ENCODE measurements at regions not wholly inside any gene's neighbourhood (a gene's known extent, or its start where the extent isn't known, plus 50 kb on each side); places are given as distances from the start of the nearest gene placed in this dataset.
"Not testable (repeated sequence)": the region's sequence is repeated elsewhere in the genome, so short reads cannot be mapped to it uniquely, and the experiment has no call there.

DNA sequence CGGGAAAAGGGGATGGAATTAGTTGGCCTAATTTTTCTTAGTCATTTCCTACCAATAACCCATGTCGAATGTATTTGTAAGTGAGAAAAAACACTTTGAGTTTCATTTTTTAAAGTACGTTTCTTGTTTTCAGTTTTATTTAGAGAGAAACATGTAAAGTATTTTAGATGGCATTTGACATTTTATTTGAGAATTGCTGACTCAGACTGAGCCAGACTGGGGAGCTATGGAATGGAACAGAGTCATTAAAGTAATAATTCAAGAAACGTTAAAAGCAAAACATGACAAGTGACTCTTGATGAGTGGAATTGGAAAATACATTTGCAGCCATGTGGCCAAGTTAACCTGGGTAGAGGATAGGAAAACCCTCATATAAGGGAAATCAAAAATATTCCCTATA lies 286.1 kb upstream of the NPSR1 start:
- Histone ChIP-seq H3K4me3 (no peak overlapping the region), H3K27ac (no peak overlapping the region)

DNA sequence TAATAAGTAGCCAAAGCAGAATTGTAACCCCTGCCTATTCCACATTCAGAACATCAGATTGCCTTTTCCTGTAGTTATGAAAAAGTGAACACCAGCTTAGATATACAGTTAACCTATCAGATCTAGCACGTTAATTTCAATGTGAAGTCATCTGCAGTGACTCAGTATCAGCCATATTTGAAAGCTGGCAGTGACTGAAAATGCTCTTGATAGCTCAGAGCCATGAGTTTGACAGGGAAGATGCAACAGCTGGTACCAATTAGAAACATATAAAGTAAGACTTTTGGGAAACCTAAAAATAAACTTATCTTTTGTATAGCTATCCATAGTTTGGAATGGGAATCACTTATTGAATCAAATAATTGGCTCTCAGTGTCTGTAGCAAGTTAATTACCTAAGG lies 284.1 kb upstream of the NPSR1 start:
- no peak overlapping the region for H3K27ac ChIP-seq
- H3K4me3 ChIP-seq, result no peak overlapping the region

DNA sequence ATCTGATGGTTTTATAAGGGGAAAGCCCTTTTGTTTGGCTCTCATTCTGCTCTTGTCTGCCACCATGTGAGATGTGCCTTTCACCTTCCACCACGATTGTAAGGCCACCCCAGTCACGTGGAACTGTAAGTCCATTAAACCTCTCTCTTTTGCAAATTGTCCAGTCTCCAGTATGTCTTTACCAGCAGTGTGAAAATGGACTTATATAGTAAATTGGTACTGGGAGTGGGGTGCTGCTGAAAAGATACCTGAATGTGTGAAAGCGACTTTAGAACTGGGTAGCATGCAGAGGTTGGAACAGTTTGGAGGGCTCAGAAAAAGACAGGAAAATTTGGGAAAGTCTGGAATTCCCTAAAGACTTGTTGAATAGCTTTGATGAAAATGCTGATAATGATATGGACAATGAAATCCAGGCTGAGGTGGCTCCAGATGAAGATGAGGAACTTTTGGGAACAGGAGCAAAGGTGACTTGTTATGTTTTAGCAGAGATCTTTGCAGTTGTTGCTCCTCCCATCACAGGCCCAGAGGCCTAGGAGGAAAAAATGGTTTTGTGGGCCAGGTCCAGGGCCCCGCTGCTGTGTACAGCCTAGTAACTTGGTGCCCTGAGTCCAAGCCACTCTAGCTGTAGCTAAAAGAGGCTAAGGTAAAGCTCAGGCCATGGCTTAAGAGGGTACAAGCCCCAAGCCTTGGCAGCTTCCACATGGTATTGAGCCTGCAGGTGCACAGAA lies 275.7 kb upstream of the NPSR1 start:
- H3K4me3 ChIP-seq, result no peak overlapping the region

DNA sequence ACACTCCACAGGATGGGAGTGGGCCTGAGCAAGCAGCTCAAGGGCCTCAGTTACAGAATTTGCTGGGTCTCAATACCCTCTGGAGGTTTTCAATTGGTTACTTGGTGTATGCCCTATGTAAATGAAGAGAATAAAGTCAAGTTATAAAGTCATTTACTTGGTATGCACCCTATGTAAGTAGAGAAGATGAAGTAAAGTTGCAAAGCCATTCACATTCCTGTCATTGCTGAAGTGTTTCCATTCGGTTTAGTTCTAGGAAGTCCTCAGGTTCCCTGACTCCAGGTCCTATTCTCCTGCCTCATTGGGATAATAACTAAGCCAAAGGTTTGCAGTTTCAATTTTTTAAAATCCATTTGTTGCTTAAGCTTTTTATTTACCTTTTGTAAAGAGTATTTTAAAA lies 272.6 kb upstream of the NPSR1 start:
- Histone ChIP-seq H3K4me3 (no peak overlapping the region), H3K27ac (no peak overlapping the region)

More for the DNA sequence above, 275.7 kb upstream of the NPSR1 start:
- no peak overlapping the region for H3K27ac ChIP-seq

DNA sequence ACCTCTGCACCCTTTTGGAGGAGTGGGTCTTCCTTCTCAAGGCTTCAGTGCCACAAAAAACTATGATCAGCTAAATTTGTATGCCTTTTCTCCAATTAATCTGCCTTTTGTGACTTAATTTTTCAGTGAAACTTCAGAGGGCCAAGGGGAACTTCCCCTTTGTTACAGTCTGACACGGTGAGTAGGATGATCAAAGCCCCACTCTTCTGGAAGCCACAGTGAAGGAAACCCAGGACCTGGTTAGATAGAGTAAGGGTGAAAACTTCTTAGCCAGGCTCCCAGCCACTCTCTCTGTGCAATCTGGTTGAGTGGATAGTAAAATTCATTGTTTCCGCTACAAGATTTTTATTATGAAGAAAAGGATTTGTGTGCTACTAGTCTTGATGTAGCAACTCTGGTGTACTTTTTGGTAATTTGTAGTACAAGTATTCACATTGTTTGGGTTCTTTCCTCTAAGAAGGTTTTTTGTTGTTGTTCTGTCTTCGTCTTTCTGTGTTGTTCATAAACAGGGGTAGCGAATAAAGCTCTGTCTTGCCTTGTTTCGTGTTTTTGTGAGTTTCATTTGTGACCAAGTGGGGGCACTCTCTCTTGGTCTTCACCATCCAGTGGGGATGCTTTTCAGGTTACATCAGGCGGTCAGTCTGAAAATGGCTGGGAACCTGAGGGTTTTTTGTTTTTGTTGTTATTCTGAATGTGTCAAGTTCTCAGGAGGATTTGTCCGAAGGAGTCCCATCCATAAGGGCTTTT lies 268.5 kb upstream of the NPSR1 start:
- H3K4me3 ChIP-seq, result no peak overlapping the region

DNA sequence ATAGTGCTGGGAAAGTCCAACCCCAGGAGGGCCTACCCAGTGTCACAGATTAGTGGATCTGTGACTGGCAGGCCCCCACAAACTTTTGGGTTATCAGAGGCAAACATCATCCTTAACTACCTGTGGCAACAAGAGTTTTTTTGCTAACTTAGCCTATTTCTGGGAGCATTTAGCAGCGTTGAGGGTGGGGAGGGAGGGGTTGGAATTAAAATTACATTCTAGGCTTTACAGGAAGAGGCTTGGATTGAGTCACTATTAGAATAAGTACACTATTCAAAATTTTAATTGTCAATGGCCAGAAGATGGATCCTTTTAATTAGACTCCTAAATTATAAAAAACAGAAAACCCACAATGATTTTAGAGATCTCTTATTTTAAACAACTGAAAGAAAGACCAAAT lies 267.9 kb upstream of the NPSR1 start:
- no peak overlapping the region for H3K27ac ChIP-seq

More for the DNA sequence above, 268.5 kb upstream of the NPSR1 start:
- no peak overlapping the region for H3K27ac ChIP-seq

DNA sequence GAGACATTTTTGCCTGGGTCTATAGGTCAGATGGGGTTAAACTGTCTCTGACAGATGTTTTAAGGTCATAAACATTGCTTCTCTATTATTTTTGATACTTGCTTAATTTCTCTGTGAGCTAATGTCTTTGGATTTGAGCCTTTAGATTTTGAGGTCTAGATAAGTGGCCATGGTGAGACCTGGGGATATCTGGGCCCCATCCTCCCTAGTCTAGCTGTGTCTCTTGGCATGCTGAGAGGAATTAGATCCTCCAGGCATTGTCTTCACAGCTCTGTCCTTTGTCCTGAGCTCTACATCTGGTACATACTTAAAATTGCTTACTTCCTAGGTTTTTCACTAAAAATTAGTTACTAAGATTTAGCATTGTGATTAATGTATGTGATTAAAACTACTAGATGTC lies 265.0 kb upstream of the NPSR1 start:
- H3K4me3 ChIP-seq, result no peak overlapping the region

More for the DNA sequence above, 267.9 kb upstream of the NPSR1 start:
- no peak overlapping the region for H3K4me3 ChIP-seq

DNA sequence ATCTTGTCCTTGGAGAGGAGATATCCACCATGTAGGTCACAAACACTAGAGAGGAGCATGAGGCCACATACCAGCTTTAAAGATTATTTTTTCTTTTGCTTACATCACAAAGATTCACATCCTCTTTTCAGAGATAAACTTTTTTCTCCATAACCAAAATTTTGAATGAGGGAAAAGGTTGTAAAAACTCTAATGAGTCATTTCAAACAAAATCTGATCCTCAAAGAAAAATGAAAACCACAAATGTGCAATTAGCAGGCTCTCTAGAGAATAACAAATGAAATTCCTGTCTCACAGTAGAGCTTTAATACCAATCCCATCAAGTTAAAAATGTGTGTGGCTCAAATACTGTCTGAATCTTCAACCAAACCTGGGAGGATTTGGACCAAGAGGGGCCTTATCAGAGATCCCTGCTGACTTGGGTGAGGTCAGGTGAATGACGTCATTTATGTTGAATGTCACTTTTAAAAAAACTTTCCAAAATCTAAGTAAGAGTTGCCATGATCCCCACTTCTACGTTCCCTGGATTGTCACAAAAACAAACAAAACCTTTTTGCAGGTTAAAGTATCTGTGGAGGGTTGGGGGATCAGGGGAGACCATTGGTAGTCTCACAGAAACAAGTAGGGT lies 261.5 kb upstream of the NPSR1 start:
- Histone ChIP-seq H3K27ac (no peak overlapping the region), H3K4me3 (no peak overlapping the region)

More for the DNA sequence above, 265.0 kb upstream of the NPSR1 start:
- no peak overlapping the region for H3K27ac ChIP-seq

DNA sequence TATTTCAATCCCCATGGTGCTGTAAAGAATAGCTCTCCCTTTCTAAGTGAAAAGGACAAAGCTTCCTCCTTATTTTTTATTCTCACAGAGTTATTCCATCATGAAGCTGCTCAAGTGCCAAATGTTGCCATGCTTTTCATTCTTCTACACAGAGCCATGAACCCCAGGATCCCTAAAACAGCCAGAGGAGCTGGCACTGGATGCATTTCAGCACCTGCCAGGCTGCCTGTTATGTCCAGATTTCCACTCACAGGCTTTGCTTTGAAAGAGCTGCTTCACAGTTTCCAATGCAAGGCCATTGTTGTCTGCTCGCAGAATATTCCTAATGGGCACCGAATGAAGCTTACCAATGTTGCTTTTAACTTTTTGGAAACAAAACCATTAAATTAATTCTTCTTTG lies 256.2 kb upstream of the NPSR1 start:
- Histone ChIP-seq H3K27ac (no peak overlapping the region), H3K4me3 (no peak overlapping the region)

DNA sequence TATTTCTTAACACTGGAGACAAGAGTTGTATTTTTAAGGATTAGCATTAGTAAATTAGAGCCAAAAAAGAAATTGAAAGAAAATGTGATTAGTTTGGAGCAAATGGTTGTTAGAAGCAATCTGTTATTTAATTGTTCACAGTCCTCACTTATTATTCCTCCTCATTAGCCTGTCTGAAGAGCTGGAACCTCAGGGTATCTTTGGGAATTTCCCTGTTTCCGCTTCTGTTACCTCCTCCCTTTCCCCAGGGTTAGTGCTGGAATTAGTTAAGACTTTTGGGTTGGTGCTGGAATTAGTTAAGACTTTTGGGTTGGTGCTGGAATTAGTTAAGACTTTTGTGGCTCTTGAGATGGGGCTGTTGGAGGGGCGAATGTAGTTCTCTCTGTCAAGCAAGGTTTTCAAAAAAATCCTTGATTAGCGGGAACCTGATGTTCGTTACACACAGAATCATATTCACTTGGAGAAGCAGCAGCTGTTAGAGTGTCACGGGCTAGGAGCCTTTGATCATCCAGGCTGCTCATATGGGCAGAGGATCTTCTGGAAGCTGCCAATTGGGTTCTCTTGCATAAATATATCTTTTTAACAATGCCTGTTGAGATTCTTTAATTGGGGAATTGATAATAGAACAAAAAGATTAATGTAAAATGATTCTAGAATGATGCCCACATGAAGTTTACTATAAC lies 251.0 kb upstream of the NPSR1 start:
- H3K4me3 ChIP-seq, result no peak overlapping the region
- H3K27ac ChIP-seq, result no peak overlapping the region

DNA sequence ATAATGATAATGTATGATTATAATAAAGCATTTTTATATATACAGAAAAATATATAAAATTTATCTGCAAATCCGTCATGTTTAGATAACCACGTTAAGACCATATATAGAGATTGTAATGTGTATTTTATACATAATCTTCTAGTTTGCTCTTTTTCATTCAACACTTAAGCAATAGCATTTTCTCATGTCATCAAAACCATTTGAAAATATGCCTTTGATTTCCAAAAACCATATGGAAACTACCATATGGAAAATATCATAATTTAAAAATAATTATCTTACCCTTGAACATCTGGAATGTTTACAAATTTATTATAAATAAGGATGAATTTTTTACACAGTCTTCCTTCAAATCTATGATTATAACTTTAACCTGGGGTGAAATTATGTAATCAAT lies 250.4 kb upstream of the NPSR1 start:
- Histone ChIP-seq H3K4me3 (no peak overlapping the region), H3K27ac (no peak overlapping the region)

DNA sequence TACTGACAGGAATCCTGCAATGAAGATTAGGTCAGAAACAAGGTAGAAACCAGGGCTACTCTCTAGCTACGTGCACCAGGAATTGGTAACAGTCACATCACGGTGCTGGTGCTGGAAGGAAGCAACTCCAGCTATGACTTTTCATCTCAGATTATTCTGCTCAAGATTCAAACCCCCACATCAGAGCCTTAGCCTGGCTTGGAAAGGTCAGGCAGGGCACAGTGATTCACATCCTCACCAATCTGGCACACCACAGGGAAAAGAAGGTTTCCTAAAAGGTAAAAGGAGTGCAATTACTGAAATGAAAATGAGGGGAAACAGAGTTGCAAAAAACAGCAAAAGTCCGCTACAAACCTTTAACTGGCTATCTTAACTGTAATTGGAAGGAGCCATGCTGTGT lies 240.2 kb upstream of the NPSR1 start:
- H3K4me3 ChIP-seq, result no peak overlapping the region
- H3K27ac ChIP-seq, result no peak overlapping the region

DNA sequence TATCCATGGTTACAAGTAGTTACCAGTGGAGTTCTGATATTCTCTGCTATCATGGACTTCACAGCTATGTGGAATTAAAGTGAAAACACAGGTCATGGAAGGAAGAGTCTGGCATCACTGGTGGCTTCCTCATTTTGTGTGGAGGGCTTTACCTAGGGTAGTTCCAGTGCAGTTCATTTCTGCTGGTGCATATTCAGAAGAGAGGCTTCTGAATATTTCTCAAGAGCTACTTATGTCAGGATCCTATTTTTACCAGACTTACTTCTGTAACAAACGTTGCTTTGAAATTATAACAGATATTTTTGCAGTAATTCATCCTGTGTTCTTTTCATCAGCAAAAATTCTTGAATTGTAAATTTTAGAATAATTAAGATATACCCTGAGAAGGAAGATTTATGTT lies 236.5 kb upstream of the NPSR1 start:
- Histone ChIP-seq H3K4me3 (no peak overlapping the region), H3K27ac (no peak overlapping the region)

DNA sequence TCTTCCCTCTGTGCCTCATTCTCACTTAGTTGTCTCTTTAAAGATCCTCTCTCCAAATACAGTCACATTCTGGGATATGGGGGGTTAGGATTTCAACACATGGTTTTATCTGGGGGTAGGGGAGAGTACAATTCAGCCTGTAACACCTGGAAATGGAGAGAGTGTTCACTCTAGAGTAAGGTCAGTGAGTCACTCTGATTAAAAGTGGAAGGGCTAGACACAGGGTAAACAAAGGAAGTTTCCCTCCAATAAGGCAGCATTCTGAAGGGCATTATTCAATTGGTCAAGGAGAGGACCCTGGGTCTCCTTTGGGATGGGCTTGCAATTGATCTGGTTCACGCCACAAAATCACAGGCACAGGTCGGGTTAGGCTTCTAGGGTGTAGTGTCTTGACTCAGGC lies 232.8 kb upstream of the NPSR1 start:
- H3K4me3 ChIP-seq, result no peak overlapping the region
- no peak overlapping the region for H3K27ac ChIP-seq

DNA sequence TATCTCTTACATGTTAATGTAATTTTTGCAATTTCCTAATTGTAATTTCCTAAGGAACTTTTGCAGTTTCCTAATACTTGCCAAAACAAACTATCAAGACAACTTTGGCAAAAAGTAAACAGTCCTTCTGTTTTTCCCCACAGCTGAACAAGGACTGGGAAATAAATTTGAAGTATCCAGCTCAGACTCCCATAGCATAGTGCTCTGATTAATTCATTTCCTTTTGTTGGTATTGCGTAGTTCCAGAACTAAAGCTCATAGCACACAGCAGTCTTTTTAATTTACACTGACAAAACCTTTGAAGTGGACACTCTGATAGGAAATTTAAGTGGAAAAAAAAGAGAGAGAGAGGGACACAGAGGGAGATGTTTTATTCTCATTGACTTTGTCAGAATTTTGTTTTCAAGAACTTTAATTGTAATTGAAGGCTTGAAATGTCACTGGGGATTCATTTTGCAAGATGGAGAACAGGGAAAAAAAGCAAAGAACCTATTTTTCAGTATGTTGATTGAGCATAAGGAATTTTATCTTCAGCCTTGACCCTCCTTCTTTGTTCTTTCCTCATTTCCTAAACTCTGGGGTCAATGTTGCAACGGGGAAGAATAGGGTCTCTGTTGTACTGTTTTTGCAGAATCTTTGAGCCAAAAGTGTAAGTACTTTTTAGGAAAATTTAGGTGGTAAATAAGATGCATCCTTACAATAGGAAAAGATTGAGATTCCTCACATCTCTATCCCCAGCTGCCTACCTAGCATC lies 232.2 kb upstream of the NPSR1 start:
- Histone ChIP-seq H3K27ac (no peak overlapping the region), H3K4me3 (no peak overlapping the region)

DNA sequence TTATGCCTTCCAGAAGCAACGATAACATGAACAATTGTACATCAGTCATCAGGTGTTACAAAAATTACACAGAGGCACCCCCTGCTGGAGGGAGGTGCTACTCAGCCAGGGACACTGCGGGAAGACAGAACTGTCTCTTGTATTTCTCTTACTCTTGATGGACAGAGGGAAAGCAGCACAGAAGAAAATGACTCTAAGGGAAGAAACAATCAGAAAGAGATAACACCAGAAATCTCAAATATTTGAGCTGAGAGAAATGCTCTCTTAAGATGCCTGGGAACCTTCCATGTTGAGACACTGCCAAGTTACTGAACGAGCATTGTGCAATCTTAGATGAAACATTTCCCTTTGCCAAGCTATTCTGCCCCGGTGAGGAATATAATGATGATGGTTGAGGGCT lies 227.6 kb upstream of the NPSR1 start:
- no peak overlapping the region for H3K4me3 ChIP-seq

DNA sequence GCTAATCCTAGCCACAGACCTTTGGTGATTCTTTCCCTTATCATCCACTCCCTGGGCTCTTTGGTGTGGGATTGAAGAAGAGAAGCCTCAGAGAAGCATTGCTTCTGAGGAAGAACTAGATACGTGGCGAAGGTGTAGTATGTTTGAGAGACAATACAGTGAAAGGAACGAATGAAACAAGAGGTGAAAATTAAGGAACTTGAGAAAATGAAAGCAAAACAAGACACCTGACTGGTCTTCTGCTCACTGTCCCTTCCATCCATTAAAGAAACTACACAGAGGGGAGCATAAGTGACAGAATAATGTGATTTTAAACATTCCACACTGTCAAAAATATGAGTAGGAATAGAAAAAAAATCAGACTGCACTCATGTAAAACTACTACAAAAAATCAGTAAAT lies 219.6 kb upstream of the NPSR1 start:
- H3K27ac ChIP-seq, result no peak overlapping the region
- no peak overlapping the region for H3K4me3 ChIP-seq

More for the DNA sequence above, 227.6 kb upstream of the NPSR1 start:
- H3K27ac ChIP-seq, result no peak overlapping the region

DNA sequence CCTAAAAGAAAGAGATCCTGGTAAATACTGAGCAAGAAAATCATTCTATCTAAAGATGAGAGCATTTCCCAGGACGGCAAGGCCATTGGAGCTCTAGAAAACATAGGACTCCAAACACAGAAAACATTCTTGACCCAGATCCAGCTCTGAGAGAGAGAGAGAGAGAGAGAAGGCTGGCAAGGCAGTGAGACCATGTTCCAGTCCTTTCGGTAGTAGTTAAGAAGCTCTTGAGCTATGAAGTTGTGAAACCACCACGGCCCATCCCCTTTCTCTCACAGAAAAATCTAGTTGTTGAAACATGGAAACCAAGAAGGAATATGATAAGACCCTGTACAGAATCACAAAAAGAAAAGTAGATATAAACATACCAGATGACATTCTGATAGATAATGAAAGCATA lies 212.4 kb upstream of the NPSR1 start:
- Histone ChIP-seq H3K27ac (no peak overlapping the region), H3K4me3 (no peak overlapping the region)

DNA sequence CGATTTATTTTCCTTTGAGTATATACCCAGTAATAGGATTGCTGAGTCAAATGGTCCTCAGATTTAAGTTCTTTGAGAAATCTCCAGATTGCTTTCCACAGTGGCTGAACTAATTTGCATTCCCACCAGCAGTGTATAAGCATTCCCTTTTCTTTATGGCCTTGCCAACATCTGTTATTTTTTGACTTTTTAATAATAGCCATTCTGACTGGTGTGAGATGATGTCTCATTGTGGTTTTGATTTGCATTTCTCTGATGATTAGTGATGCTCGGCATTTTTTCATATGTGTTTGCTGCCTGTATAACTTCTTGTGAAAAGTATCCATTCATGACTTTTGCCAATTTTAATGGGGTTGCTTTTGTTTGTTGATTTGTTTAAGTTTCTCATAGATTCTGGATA lies 209.5 kb upstream of the NPSR1 start:
- H3K27ac ChIP-seq, H3K4me3 ChIP-seq: not testable (repeated sequence)

DNA sequence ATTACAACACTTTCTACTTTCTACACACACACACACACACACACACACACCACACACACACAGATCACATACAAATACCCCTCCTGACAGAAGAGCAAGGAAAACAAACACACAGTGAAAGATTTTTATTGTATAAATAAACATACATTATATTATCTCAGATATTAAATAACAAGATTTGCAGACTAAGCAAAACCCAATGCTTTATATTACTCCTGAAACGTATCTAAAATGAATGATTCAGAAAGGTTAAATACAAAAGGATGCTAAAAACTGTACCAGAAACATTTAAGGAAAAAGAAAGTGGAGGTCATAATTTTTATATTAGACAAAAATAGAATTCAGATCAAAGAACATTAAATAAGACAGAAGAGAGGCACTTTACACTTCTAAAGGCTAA lies 208.3 kb upstream of the NPSR1 start:
- Histone ChIP-seq H3K4me3 (no peak overlapping the region), H3K27ac (no peak overlapping the region)
